ENCODE measurements at regions not wholly inside any gene's neighbourhood (a gene's known extent, or its start where the extent isn't known, plus 50 kb on each side); places are given as distances from the start of the nearest gene placed in this dataset.
"Not testable (repeated sequence)": the region's sequence is repeated elsewhere in the genome, so short reads cannot be mapped to it uniquely, and the experiment has no call there.

DNA sequence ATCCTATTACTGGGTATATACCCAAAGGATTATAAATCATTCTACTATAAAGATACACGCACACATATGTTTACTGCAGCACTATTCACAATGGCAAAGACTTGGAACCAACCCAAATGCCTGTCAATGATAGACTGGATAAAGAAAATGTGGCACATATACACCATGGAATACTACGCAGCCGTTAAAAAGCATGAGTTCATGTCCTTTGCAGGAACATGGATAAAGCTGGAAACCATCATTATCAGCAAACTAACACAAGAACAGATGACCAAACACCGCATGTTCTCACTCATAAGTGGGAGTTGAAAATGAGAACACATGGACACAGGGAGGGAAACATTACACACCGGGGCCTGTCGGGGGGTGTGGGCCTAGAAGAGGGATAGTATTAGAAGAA is 307.4 kb upstream of the TBX18 start:
- DNase-seq, result not testable (repeated sequence)

DNA sequence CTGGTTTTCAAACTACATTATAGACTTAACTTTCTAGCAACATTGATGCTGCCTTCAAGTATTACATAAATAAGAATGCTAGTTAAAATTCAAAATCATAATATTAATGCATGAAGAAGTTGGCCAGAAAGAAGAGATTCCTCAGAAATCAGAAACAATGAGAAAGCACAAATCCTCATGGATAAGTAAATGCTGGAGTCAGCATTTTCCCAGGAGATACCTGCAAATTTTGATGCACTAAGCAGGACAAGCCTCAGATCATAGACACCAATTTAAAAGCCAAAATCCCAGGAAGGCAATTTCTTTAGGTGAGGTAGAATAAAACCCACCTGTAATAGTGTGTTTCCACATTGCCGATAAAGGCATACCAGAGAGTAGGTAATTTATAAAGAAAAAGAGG is 305.2 kb upstream of the TBX18 start:
- DNase-seq, result no peak

DNA sequence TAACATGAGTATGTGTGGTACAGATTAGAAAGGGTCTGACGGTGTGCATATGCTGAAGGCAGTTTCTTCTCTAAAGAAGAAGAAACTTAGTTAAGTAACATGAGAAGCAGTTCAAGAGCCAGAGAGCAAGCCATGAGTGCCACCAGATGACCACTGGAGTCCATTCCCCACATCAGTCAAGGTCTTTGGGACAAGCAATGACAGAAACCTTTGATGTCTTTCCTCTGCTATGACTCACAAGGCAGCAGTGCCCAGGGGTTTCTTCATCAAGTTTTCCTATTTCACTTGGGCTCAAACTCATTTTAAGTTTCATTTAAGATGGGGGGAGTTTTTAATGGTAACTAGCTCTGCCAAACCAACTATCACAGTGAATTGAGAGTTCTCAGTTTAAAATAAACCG is 303.8 kb upstream of the TBX18 start:
- no peak for DNase-seq

DNA sequence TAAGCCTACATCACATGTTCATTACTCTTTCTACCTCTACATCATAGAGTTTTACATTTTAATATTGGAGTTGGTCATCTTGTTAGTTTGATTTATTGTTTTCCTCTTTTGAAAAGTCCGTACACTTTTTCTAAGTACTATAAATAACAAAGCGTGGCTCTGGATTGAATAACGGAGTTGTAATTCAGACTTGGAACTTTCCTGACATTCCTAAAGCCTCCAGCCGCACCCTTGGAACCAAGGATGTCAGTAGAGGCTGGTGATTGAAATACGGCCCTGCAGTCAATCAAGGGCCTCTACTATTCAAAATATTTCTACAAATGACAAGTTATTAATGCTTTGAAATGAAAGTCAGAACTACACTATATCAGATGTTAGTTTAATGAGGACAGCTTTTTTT is 301.9 kb upstream of the TBX18 start:
- DNase-seq, result no peak

DNA sequence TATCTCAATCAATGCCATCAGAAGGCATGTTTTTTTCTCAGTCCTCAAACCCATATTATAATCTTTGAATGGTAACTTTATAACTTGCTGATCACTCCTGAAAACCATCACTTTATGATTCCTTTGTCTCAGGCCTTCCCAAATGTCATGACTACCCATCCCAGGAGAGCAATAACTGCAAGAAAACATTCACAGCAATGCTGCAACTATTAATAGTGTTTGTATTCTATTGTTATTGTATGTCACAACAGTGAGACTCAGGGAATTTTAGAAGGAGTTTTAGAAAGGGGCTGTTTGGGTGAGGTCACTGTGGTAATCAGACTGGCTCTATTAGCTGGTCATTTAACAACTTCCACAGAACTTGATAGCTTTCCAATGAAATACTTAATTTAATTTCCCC is 301.4 kb upstream of the TBX18 start:
- DNase-seq, result no peak

DNA sequence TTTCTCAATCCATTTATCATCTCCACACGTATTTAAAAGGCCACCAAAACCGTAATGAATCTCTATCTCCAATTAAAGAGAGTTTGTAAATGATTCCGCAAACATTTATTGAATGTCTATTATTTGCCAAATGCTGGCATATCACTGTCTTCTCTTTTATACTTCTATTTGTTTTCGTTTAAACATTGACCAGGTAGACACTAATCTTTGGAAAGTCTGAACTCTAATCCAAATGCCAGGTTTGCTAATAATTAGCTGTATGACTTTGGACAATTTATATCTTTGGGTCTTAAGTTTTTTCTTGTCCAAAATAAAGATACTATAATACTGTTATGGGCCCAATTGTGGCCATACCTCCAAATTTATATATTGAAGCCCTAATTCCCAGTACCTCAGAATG is 299.2 kb upstream of the TBX18 start:
- no peak for DNase-seq

DNA sequence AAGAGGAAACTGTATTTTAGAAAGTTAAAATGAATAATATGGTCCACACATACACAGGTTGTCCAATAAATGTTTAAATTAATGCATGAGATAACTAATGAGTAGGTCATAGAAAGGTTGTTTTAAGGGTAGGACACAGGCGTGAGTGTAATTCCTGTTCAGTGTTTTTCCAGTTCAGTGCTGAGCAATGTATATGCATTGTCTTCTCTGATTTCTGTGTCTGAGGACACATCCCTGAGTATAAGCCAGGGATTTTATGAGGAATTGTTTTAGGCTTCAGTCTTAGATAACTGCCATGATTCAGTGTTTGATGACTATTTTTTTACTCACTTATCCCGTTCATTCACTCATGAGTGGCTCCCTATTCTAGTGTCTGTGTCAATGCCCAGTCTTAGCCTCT is 298.5 kb upstream of the TBX18 start:
- DNase-seq, result no peak

DNA sequence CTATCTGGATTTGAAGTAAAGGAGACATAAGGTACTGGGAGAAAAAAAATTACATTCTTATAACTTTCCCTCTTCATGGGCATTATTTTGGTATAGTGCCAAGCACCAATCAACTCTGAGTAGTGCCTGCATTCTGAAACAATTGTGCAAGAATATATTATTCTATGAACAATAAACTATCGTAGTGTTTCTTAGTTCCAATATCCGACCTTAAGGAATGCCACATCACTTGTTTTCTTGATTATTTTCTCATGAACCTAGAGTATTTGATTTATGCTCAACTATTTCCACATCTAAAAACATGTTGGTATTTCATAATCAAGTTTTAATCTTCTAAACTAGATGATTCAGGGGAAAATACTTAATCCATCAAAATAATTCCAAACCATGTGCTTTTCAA is 294.4 kb upstream of the TBX18 start:
- no peak for DNase-seq

DNA sequence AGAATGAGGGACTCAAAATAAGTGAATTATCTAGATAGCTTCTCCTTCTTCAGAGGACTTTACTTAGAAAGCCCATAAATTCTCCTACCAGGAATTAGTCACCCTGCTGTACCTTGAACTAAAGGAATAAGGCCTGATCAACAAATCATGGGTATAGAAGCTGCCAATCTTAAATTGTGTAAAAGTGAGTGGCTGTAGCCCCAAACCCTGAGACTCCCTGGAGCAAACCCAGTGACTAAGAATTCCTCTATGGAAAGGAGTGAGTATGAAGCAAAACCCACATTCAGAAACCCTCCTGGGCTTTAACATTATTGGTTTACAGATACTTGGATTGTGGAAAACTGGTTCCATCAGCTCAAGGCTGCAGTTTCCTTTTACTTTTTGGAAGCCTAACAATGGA is 285.8 kb upstream of the TBX18 start:
- DNase-seq, result no peak

DNA sequence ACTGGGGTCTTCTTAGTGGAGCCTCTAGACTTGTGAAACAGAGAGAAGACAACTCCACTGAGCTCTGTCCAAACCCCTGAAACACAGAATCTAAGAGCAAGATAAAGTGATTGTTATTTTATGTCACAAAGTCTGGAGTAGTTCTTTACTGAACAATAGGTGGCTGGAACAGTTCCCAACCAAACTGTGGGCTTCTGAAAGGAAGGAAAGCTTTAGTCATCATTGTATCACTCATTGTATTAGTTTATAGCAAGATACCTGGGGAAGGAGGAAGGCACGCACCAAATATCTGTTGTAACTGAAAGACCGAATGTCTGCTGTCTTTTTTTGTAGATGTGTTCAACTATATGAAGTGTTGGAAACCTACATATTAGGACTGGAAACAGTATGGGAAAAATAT is 284.9 kb upstream of the TBX18 start:
- no peak for DNase-seq

DNA sequence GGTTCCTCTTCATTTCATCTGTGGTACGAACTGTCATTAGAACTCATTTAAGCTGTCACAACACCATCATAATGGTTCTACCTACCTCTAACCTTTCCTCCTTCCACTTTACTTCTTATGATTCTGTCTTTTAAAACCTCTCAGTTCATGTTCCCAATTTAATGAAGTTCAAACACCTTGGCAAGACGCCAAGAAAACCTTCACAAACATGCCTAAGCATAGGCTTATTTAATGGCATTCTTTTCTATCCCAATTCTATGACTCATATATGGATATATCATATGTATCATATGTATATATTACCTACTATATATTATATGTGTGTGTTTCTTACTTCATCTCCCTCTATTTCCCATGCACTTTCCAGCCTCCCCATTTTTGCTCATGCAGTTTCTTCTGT is 283.4 kb upstream of the TBX18 start:
- DNase-seq, result no peak

DNA sequence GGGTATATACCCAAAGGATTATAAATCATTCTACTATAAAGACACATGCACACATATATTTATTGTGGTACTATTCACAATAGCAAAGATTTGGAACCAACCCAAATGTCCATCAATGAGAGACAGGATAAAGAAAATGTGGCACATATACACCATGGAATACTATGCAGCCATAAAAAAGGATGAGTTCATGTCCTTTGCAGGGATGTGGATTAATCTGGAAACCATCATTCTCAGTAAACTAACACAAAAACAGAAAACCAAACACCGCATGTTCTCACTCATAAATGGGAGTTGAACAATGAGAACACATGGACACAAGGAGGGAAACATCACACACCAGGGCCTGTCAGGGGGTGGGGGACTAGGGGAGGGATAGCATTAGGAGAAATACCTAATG is 281.4 kb upstream of the TBX18 start:
- DNase-seq, result not testable (repeated sequence)

DNA sequence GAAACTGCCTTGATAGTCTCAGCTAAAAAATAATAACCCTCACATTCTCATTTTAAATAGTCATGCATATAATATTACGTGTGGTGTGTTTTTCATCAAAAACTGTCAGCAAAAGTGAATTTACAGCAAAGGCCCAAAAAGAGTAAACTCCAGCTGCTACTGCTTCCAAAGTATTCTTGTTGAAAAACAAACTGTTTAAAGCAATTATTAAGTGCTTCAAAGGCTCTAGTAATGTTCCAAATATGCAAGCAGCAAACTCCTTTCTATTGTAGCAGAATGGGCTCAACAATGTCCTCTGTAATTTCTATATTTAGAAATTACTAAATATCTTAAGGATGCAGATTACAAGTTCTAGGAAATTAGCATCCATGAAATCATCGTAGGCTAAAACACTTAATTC is 280.0 kb upstream of the TBX18 start:
- DNase-seq, result no peak

DNA sequence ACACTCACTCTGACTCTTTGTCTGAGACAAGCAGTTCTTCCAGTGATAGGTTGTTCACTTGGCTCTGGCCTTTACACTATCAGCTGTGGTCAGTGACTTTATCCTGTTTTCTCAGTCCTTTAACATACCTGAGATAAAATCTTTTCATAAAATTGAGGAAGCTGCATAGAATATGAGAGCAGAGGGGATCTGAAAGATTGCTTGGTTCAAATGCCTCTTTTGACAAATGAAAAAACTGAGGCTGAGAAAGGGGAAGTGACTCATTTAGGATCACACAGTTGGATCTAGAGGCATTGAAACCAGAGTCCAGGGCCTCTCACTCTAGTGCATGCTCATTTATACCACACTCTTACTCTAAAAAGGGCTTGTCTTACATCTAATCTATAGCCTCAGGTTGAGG is 277.0 kb upstream of the TBX18 start:
- DNase-seq, result no peak

DNA sequence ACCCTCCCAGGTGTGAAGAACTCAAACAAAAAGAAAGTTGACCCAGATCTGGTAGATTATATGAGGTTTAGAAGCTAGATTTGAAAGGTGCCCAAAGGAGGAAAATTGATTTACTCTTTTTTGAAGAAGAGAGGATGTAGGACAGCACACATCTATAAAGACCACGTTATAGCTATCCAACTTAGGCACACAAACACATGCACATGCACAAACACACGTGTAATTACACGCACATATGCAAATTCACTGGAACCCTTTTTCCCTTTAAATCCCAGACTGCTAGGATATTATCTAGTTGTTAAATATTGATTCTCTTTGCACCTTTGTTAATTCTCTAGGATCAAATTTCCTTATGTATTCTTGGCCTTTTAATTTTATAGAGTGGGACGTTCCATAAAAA is 272.8 kb upstream of the TBX18 start:
- no peak for DNase-seq

DNA sequence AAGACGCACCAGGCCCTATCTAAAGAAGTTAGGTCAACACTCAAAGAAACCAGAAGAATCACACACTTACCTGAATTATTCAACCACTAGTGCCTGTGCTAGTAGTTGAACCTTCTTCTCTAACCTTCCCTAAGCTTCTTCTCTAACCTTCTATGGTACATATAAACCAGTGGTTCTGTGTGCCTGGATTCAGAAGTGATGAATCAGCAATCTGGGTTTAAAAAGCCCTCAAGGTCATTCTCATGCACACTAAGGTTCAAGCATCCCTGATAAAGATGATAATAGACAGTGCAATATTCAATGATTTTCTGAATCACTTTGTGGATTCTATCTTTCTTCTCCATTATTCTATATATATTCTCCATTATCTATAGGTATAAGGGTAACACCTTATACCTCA is 271.4 kb upstream of the TBX18 start:
- DNase-seq, result no peak

DNA sequence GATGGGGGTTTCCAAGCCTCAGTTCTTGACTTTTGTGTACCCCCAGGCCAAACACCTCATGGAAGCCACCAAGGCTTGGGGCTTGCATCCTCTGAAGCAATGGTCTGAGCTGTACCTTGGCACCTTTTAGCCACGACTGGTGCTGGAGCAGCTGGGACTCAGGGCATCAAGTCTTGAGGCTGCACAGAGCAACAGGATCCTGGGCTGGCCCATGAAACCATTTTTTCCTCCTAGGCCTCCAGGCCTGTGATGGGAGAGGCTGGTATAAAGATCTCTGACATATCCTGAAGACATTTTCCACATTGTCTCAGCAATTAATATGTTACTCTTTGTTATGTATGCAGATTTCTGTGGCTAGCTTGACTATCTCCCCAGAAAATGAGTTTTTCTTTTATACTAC is 269.1 kb upstream of the TBX18 start:
- DNase-seq, result no peak

DNA sequence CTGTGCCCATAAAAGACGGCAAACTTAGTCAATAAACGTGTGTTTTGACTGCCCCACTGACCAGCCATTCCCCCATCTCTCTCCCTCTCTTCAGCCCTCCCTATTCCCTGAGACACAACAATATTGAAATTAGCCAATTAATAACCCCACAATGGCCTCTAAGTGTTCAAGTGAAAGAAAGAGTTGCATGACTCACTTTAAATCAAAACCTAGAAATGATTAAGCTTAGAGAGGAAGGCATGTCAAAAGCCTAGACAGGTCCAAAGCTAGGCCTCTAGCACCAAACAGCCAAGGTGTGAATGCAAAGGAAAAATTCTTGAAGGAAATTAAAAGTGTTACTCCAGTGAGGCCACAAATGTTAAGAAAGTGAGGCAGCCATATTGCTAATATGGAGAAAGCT is 261.6 kb upstream of the TBX18 start:
- DNase-seq, result no peak

DNA sequence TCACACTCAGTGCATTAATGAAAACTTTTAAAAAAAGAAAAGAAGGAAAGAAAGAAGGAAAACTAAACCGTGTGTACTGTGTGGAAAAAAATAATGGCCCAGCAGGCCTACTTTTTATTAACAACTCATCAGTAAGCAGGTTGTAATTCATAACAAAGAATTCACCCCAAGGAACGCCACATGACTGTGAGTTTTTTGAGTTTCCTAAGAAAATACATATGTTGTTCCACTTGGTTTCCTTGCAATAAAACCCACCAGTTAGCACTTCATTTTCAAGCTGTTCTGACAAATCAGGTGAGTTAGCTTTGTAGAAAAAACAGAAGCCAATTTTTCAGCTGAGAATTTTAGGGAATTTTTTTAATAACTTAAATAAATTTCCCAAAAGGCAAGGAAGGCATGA is 259.3 kb upstream of the TBX18 start:
- DNase-seq, result no peak

DNA sequence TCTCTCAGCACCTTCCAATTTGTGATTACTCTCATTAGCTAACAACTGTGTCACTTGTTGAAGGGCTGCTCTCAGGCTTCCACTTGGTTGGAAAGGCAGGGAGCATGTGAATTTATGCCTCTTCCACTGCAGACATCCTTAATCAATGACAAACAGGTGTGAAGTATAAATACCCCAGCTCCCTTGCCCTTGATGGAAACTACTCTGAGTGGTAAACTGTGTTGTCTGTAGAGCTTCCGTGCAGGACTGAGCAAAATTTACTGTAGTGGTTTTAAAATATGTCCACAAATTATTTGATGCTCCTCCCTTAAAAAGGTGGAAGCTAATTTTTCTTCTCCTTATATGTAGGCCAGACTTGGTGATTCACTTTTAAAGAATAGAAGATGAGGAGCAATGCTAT is 253.0 kb upstream of the TBX18 start:
- DNase-seq, result no peak

DNA sequence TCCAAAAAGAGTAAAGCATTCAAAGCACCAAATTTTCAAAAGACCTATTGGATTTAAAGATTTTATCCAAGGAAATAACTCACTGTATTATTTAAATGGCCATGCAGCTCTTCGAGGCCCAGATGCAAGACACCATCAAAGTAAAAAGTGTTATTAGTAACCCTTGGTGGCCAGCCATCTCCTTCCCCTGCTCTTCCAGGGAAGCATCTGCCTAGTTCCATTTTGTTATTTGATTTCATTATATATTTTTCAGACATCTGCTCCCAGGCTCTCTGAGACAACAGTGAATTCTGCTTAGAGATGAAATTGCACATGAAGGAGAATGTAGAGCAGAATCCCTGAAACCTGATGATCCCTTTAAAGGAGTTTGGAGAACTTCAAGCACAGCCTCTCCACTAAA is 252.3 kb upstream of the TBX18 start:
- DNase-seq, result no peak

DNA sequence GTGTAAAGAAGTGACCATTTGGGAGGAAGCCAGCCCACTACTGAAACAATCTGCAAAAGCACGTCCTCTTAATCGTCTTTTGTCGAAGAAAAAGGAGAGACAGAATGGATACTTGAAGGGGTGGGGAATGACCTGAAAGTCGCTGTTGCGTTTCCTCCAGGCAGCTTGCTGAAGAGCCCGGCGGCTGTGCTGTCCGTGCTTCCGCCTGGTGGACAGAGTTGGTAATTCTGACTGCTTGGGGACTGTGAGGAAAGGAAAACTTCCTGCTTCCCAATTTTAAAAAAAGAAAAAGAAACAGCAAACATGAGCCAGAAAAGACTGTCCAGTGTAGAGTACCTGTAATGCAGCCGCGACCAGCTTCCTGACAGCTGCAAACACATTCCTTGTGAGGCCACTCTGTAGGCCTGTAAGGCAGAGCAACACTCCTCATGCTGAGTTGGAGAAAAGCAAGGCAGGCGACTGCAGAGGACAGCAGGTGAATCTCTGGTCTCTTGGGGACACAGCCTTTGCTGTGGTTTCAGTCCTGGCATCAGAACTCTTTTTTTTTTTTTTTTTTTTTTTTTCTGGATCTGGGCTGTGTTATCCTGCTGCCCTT is 251.1 kb upstream of the TBX18 start:
- DNase-seq, result no peak

DNA sequence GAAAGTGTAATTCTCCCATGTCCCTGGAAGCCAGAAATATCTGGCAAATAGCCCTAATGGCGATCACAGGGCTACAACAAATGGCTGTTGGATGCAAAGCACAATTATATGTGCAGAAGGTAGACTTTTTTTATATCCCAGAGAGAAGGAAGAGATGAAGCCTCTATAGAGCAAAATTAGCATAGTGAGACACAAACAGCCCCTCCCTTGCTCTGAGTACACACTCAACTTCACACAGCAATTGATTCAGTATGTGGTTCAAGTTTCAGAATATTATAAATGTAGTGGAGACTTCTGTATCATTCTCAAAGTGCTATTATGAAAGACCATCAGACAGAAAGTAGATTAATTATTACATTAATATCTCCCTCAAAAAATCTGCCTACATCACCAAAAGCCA is 246.5 kb upstream of the TBX18 start:
- no peak for DNase-seq

DNA sequence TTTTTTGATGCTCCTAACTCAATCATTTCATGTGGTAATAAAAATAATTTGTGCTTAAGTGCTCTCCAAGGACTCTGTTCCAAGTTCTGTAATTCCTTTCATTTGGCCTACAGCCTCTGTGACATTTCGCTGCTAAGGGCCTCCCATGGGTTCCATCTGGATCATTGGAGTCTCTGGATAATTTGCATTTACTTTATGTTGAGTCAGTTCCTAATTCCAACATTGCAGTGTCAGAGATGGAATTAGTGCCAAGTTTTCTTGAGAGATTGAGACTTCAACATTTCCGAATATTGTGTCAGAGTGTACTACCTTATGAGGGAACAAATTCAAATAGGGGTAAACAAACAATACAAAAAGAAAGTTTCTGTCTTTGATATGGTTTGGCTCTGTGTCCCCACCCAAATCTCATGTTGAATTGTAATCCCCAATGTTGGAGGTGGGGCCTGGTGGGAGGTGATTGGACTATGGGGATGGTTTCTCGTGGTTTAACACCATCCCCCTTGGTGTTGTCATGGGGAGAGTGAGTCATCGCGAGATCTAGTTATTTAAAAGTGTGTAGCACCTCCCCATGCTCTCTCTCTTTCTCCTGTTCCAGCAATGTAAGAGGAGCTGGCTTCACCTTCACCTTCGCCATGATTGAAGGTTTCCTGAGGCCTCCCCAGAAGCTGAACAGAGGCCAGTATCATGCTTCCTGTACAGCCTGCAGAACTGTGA is 244.1 kb upstream of the TBX18 start:
- no peak for DNase-seq

DNA sequence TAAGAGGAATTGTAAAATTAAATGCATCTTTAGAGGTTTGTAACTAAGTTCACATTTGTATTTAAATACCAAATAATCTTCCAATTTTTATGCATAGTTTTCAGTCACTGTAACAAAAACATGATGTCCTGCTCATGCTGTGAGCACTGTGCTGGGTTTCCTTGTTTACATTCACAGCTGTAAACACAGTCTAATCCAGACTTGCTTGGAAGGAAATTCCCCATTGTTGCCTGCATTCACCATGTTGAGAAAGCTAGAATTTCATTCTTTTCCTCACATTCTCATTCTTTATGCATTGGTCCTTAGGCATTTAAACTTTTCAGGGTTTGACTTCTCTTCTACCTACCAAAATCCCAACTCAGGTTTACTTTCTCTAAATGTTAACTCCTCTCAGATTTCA is 242.0 kb upstream of the TBX18 start:
- no peak for DNase-seq
